ENCODE measurements at regions not wholly inside any gene's neighbourhood (a gene's known extent, or its start where the extent isn't known, plus 50 kb on each side); places are given as distances from the start of the nearest gene placed in this dataset.
"Not testable (repeated sequence)": the region's sequence is repeated elsewhere in the genome, so short reads cannot be mapped to it uniquely, and the experiment has no call there.

DNA sequence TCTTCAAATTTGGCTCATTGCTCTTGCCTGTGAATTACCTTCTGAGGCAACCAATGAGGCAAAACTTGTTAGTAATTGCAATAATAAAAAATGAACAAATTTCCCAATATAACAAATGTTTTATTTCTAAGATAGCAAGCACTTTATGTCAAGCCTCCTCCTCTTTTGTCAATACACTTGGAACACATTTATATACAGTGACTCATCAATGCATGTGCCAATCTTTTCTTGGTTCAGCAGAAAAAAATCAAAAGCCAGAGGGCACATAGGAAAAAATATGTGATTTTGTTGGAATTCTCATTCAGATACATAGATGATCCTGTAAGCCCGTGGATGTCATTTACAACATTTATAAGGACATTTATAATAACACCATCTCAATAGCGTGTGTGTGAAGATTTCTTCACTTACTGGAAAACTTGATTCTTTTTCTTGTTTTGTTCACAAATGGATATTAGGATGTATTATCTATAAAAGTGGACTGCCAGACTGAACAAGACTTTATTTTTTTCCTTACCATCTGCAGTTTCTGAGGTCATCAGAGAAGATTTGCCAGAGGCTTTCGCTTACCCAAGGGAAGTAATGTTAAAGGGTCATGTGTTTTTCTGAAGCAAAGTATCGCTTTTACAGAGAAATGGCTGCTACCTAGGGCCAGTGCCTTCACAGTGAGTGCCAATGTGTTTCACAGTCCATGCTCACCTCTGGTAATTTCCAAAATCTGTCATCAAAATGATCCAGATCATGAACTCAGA is 645.7 kb upstream of the PTBP2 start:
- DNase-seq (ENCODE audit: low spot score): no peak

- DNase-seq (ENCODE audit: low spot score): no peak
Observed at GRCh38 chr1:96076589-96076988, 645.0 kb upstream of the PTBP2 start.

DNA sequence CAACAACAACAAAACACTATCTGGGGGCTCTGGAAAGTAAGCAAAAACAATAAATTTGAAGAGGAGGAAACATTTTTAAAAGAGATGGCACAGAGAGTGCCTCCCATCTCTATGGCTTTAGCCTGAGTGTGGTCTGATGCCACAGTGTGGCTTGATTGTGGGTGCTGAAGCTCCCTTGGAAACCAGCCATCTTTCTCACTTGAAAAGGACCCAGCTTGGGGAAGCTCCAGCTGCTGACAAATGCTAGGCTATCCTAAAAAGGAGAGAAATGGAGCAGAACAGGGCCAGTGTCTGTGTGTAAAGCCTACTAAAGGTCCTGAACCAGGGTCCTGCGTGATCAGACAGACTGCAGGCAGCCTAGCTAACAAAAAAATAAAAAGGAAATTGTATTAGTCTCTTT is 642.0 kb upstream of the PTBP2 start:
- DNase-seq (ENCODE audit: low spot score): no peak

DNA sequence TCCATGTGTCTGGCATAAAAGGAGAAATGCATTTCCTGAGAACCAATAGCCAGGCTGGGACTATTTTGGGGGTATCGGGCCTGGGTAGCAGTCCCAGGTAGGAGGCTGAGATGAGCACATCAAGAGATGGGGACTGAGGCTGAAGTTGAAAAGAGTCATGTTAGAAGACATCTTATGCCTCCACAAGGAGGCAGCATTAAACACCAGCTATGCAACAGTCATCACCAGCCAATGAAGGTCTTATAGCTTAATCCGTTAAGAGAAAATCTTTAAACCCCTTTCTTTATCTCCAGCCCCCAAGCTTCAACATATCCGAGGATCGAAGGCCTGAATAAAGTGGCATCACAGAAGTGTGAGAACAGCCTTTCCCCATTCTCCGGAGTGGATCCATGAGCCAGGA is 640.7 kb upstream of the PTBP2 start:
- DNase-seq (ENCODE audit: low spot score): no peak

DNA sequence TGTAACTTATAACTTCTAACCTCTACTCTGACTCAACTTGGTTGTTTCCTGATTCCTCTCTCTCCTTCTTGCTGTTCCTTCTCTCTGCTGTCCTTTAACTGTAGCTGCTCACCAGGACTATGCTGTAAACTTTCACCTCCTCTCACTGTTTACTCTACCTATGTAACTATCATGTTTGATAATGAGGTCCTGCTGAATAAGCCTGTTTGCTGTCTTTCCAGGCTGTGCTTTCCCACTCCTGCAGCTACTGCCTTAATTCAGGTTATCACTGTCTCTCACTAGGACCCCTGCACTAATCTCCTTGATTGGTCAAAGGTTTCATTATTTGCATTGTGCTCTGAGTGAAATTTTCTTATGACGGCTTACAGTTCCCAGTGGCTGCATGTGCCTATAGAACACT is 633.9 kb upstream of the PTBP2 start:
- no peak for DNase-seq (ENCODE audit: low spot score)

DNA sequence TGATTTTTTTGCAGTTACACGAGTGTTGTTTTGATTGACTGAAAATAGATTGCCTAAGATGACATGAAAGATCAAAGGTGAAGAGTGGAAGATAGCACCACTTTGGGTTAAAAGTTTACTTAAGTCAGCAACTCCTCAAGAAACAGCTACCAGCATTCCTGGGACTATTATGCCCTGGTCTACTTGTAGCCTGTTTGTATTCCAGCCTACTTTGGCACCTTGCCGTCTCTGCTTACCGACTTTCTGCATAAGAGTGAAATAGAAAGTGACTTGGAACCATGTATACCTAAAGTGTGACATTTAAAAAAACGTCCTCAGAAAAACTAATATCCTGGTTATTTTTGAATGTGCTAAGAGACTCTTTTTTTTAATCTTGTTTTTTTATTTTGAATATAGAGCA is 631.5 kb upstream of the PTBP2 start:
- DNase-seq (ENCODE audit: low spot score): no peak

GRCh38 chr1:96095849-96096612 is 625.6 kb upstream of the PTBP2 start:
- DNase-seq (ENCODE audit: low spot score): no peak

- no peak for DNase-seq (ENCODE audit: low spot score)
Observed at GRCh38 chr1:96096613-96097321, 624.8 kb upstream of the PTBP2 start.

DNA sequence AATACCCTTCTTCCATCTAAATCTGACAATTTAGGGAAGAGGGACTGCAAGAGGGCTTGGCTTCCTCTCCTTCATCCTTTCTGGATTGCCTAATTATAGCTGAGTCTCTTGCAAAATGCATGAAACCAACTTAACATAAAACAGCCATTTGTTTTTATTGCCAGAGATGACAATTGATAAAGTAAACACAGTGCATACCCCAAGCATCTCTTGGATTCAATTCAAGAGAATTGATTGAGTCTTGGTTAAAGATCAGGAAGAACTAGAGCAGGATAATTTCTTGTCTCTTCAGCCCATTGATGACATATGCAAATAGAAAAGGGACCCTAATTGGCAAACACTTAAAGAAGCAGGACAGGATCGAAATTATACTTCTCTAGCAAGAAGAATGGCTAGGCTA is 617.1 kb upstream of the PTBP2 start:
- DNase-seq (ENCODE audit: low spot score): no peak

- DNase-seq (ENCODE audit: low spot score): no peak
Observed at GRCh38 chr1:96104906-96105305, 616.7 kb upstream of the PTBP2 start.

- no peak for DNase-seq (ENCODE audit: low spot score)
Observed at GRCh38 chr1:96116731-96117130, 604.9 kb upstream of the PTBP2 start.

DNA sequence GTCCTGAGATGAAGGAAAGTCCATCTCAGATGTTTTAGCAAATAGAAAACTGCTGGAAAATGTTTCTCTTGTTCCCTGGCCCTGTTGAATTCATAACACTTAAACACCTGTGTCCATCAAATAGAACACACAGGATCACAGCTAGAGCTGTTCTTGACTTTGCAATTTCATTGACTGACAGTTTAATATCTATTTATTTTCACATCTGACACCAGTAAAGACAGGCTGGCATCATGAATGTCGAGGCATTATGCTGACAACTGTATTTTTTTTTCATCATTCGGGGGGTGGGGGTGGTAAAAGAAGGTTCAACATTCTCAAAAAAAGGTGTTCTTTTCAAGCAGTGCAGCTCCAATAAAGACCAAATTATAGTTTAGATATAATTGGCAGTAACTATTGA is 591.2 kb upstream of the PTBP2 start:
- no peak for DNase-seq (ENCODE audit: low spot score)

DNA sequence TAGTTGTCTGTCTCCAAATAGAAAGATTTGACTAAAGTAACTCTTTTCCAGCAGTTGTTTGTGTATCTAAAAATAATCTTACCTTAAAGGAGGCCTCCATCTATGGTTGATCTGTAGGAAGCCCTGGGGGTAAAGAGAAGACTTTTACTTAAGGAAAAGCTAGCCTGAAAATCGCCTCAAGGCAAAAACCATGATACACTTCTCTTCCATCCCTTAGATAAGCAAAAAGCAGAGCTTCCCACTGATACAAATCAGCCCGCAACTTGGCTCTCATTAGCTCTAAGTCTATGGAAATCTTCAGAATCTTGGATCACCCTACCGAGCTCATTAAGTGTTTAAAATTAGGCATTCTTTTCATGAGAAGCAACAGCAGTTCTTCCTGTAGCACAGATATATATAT is 576.9 kb upstream of the PTBP2 start:
- DNase-seq (ENCODE audit: low spot score): no peak

GRCh38 chr1:96145492-96145891 is 576.1 kb upstream of the PTBP2 start:
- no peak for DNase-seq (ENCODE audit: low spot score)

DNA sequence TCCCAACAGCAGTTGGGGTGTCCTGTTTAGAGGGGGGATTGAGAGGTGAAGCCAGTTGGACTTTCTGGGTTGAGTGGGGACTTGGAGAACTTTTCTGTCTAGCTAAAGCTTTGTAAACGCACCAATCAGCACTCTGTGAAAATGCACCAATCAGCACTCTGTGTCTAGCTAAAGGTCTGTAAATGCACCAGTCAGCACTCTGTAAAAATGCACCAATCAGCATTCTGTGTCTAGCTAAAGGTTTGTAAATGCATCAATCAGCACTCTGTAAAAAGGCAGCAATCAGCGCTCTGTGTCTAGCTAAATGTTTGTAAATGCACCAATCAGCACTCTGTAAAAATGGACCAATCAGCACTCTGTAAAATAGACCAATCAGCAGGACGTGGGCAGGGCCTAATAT is 568.6 kb upstream of the PTBP2 start:
- not testable (repeated sequence) for DNase-seq (ENCODE audit: low spot score)

DNA sequence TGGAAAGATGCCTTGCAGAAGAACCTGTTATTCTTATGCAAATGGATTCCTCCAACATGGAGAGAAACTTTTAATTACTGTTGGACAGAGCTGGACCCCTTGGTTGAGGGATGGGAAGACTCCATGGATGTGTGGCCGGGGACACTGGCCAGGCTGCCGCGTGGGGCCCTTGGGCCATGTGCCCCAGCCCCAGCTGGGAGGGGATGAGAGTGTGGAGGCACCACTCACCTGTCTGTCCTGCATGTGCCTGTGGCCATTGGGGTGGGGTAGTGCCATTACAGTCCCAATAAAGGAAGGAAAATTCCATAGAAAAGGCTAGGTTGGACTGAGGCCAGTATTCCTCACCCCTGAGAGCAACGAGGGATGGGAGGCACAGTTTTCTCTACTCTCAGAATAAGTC is 564.5 kb upstream of the PTBP2 start:
- DNase-seq (ENCODE audit: low spot score): no peak

DNA sequence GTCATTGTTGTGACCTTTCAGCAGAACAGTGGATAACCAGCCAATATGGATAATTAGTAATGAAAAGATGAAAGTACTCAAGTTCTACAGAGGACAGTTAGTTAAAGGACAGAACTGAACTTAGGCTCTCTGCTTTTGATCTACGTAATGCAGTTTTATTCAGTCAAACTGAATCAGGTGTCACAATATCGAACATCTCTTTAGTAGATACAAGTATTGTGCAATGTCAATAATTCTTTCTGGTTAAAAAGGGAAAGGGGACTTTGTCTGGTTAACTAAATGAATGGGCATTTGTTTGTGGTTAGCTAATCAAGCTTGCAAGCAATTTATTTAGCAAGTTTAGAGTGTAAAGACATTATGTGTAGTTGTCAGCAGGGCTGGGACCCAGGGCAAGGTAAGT is 562.2 kb upstream of the PTBP2 start:
- DNase-seq (ENCODE audit: low spot score): no peak

GRCh38 chr1:96164053-96164452 is 557.5 kb upstream of the PTBP2 start:
- DNase-seq (ENCODE audit: low spot score): no peak

DNA sequence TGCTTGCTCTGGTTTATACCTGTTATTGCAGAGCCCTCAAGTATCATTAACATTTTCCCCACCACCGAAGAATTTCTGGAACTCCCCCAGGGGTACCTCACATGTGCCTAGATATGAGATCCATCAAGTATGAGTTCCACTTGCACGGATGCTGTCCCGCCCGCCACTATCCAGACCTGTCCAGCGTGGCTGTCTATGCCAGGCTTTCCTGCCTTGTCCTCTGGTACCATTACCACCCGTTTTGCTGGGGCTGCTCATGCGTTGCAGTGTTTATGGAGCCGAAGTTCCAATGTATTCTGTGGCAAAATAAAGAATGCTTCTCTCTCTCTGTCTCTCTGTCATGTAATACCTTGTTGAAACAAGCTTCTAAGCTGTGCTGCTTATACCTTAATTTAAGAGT is 543.5 kb upstream of the PTBP2 start:
- no peak for DNase-seq (ENCODE audit: low spot score)

DNA sequence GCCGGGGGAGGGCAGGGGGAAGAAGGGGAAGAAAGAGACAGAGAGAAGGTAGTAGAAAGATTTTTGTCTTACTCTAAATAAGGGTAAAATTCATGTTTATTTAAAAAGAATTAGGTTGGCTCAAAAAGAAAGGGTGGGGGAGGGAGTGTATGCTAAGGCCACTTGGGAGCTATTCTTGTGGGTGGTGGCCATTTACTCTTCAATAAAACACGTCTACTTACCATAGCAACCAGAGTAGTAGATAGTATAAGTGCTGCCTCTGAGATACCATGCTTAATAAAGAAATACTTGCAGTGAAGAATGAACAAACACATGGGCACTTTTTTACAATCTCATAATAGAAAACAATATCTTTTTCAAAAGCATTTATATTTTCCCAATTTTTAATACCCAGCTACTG is 538.1 kb upstream of the PTBP2 start:
- no peak for DNase-seq (ENCODE audit: low spot score)

DNA sequence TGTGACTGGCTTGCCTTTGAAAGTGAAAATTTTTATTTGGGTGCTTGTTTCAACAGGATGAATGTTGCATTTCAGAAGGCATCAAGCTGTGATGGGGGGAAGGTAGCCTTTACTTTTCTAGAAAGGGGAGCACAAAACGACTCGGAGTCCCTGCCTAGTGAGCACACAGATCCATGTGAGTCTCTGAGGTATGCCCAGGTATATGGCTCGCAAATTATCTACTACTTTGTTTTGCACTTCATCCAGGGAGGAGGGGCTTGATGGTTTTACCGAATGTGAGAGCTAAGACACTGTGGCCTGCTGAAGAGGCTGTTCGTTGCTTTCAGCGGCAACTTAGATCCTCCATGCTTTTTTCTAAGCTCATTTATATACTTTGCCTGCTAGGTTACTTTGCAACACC is 537.7 kb upstream of the PTBP2 start:
- DNase-seq (ENCODE audit: low spot score): no peak

DNA sequence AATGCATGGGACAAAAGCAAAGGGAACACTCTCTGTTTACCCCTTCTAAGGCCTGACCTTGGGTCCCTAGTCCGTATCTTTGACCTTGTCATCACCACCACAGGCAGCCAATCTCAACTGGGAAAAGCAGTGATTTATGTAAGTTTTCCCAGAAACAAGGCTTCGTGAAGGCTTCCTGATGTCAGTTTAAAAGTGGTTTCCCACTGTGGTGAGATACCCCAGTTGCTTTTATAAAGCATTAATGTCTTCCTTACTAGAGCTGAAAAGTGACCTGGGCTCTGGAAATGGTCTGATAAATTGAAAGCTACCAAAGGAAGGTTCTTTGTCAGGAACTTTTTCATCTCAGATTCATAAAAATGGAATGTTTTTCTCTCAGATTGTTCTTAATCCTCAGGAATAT is 536.4 kb upstream of the PTBP2 start:
- no peak for DNase-seq (ENCODE audit: low spot score)

DNA sequence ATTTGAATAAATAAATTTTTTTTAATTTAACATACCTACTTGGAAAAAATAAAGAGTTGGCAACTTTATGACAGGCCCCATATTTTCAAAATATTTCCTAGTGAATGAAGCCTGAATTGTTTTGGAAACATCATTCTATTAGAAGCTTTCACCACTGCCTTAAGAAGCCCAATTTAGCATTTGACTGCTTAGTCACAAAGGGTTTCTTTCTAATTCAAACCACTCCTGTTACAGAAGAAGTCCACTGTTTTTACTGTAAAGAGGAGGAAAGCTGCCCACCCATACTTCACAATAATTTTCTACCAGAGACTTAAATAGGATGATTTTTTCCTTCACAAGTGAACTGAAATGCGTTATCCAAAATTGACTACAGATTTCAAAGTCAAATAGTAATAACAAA is 534.6 kb upstream of the PTBP2 start:
- DNase-seq (ENCODE audit: low spot score): no peak

Measured in hepatic stellate cell (primary cell).